ENCODE measurements at regions not wholly inside any gene's neighbourhood (a gene's known extent, or its start where the extent isn't known, plus 50 kb on each side); places are given as distances from the start of the nearest gene placed in this dataset.

DNA sequence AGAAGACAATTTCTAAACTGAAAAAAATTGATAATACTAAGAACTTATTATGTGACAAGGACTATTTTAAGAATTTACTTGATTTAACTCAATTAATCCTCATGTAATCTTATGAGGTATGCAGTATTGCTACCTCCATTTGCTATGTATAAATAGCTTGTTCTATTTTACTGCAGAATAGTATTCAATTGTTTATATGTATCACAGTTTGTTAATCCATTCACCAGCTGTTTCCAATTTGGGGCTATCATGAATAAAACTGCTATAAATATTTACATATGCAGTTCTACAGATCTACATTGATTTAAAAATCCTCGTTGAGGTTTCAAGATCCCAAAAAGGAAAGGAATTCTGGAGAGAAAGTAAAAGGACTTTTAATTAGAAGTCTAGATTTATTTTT is 54.8 kb upstream of the DOCK10 start:
- no peak for DNase-seq (ENCODE audit: low read depth in 4 of 4, low spot score in 1 of 4)

Measured in stimulated activated CD4-positive, alpha-beta T cell treated with anti-CD3 and anti-CD28 coated beads, Interleukin-1b, Interleukin-23, amount 100 ng/mL, for 24 hours (primary cell).